GM12892 (cell line): ENCODE measurements at regions not wholly inside any gene's neighbourhood (a gene's known extent, or its start where the extent isn't known, plus 50 kb on each side); places are given as distances from the start of the nearest gene placed in this dataset.

Experiments used
- POLR2A ChIP-seq: IDR thresholded peaks from 2 replicates; pipeline ENCODE4 v1.6.1; 2011; ENCODE audit warnings: low read depth, low read length, control low read depth
- POLR2AphosphoS5 ChIP-seq: IDR thresholded peaks from 2 replicates; pipeline ENCODE4 v1.6.1; 2011; ENCODE audit warnings: low read depth, low read length, control low read depth

GRCh38 chr14:53884601-53885000, 72.0 kb downstream of the BMP4 start:
- TF ChIP-seq POLR2A (no peak), POLR2AphosphoS5 (no peak)
